ENCODE measurements at regions not wholly inside any gene's neighbourhood (a gene's known extent, or its start where the extent isn't known, plus 50 kb on each side); places are given as distances from the start of the nearest gene placed in this dataset.

DNA sequence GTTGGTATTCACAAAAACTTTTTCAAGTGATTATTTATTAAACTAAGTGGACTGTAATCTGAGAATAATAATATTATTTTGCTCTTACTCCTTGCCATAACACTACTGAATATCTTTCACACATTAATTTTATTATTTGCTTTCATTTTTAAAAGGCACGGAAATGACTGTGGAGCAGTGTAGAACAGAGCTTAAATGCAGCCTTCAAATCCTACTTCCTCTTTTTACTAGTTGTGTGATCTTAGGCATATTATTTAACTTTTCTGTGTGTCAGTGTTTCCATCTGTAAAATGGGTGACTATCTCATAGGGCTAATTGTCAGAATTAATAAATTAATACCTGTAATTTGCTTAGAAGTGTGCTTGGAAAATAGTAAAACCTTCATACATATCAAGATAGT is 55.5 kb upstream of the SLC8A1 start:
- Mint-ChIP-seq H3K4me3 (no peak overlapping the region), H3K9me3 (no peaks in the 10 kb centered on the region), H3K36me3 (ENCODE audit: low read depth) (no peaks in the 10 kb centered on the region), H3K4me1 (no peaks in the 10 kb centered on the region), H3K27me3 (no peaks in the 10 kb centered on the region), H3K27ac (no peak overlapping the region)
- no peak for DNase-seq
- CTCF ChIA-PET: no interaction called here
- POLR2A ChIA-PET: no interaction called here

DNA sequence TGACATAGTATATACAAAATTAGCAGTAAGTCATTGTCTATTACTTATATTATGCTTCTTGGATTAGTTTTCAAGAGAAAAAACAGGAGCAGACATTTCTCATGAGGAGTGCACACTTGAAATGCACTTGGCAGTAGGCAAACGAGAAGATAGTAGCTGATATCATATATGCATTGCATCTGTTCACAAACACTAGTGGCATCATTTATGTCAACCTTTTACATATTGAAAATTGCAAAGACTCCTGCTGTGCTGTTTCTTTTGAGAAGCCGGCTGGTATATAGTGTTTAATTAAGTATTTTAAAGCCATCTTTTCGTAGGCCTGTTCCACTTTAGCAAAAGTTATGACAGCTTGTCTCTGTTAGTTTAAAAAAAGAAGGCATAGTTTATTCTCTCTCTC is 58.4 kb upstream of the SLC8A1 start:
- POLR2A ChIA-PET: no interaction called here
- Mint-ChIP-seq H3K4me3 (no peak overlapping the region), H3K27ac (no peak overlapping the region), H3K27me3 (no peaks in the 10 kb centered on the region), H3K4me1 (no peaks in the 10 kb centered on the region), H3K36me3 (ENCODE audit: low read depth) (no peaks in the 10 kb centered on the region), H3K9me3 (no peaks in the 10 kb centered on the region)
- CTCF ChIA-PET: no interaction called here
- DNase-seq: no peak

DNA sequence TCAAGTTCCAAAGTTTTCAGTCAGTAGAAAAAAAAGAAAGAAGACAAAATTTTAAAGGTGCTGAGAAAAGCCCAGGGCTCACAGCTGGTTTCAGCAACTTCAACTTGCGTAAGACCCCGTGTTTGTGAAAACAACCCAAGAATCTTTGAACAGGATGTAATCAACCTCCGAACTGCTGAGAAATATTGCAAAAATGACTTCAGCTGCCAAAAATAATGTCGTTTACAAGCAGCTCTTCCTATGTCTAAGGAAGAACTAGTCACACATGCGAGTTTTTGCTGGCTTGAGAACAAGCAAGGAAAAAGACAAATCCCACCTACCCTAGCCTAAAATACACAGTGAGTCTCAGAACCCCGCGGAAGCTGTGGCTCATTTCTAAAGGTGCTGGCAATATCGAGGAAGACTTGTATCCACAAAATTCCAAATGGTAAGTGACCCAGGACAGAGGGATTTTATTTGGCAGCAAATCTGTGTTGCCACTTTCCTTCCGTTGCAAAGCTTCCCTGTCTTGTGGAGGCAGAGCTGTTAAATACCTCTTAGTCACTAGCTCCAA is 59.8 kb upstream of the SLC8A1 start:
- no peak for DNase-seq
- Mint-ChIP-seq H3K36me3 (ENCODE audit: low read depth) (no peaks in the 10 kb centered on the region), H3K4me1 (no peaks in the 10 kb centered on the region), H3K4me3 (no peak overlapping the region), H3K9me3 (no peaks in the 10 kb centered on the region), H3K27ac (no peak overlapping the region), H3K27me3 (no peaks in the 10 kb centered on the region)
- CTCF ChIA-PET: no interaction called here
- POLR2A ChIA-PET: no interaction called here

DNA sequence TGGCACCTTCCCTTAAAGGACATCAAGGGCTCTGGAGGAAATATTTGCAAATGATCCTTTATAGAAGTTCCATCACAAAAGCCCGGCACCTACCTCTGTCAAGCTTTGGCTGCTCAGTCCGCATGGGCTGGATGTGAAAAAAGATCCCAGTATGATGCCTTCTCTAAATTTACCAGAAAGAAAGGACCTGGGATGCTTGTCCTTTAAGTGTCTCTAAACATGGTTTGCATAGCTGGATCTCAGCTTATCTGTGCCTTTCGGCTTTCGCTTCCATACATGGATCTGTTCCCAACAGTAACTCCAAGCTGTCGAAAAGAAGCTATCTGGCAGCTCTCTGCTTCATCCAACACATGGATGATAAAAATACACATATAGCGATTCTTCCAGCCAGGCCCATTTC is 60.4 kb upstream of the SLC8A1 start:
- no peak for DNase-seq
- no peaks in the 10 kb centered on the region for H3K4me1 Mint-ChIP-seq
- no peaks in the 10 kb centered on the region for H3K9me3 Mint-ChIP-seq
- H3K36me3 Mint-ChIP-seq (ENCODE audit: low read depth): no peaks in the 10 kb centered on the region
- H3K4me3 Mint-ChIP-seq: no peak overlapping the region
- ChIA-PET CTCF (interaction anchor here (0.8 kb wide), 1 partner anchor 18 kb away, joined by 3 read pairs; no protein-coding TSS in a partner anchor), POLR2A (no interaction called here)
- H3K27me3 Mint-ChIP-seq: no peaks in the 10 kb centered on the region
- no peak overlapping the region for H3K27ac Mint-ChIP-seq

DNA sequence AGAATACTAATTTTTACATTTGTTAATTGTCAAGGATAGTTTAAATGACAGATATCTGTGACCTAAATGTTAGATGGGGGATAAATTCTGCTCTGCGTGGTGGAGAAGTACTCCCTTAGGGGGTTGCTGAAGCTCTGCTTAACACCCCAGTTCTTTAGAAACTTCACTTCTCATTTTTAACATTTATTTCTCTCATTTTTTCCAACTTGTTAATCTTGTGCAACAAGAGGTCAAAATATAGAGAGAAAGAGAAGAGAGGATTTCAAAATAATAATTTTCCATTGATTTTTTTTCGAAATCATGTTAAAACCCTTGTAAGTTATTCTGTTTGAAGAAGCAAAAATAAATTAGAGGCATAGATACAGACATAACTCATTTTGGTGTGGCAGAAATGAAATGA is 61.3 kb upstream of the SLC8A1 start:
- no peak overlapping the region for H3K4me3 Mint-ChIP-seq

DNA sequence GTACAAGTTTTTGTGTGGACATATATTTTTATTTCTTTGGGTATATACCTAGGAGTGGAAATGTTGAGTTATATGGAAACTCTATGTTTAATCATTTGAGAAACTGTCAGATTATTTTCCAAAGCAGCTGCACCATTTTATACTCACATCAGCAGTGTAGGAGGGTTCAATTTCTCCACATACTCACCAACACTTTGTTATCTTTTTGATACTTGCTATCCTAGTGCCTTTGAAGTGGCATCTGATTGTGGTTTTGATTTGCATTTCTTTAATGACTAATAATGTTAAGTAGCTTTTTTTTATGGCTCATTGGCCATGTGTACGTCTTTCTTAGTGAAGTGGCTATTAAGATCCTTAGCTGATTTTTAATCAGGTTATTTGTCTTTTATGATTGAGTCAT is 64.7 kb upstream of the SLC8A1 start:
- Mint-ChIP-seq H3K4me1 (no peaks in the 10 kb centered on the region), H3K36me3 (ENCODE audit: low read depth) (no peaks in the 10 kb centered on the region), H3K27ac (no peak overlapping the region), H3K27me3 (no peaks in the 10 kb centered on the region), H3K9me3 (no peaks in the 10 kb centered on the region), H3K4me3 (no peak overlapping the region)
- CTCF ChIA-PET: no interaction called here
- DNase-seq: no peak
- POLR2A ChIA-PET: no interaction called here

More for the DNA sequence above, 61.3 kb upstream of the SLC8A1 start:
- H3K27ac Mint-ChIP-seq: no peak overlapping the region
- no peaks in the 10 kb centered on the region for H3K9me3 Mint-ChIP-seq
- no peaks in the 10 kb centered on the region for H3K4me1 Mint-ChIP-seq
- DNase-seq: no peak
- H3K36me3 Mint-ChIP-seq (ENCODE audit: low read depth): no peaks in the 10 kb centered on the region
- ChIA-PET POLR2A (no interaction called here), CTCF (interaction anchor here (0.8 kb wide), 1 partner anchor 18 kb away, joined by 3 read pairs; no protein-coding TSS in a partner anchor)
- H3K27me3 Mint-ChIP-seq: no peaks in the 10 kb centered on the region

GRCh38 chr2:40528564-40528963 is 76.7 kb upstream of the SLC8A1 start:
- Mint-ChIP-seq H3K9me3 (peaks cover 15% of the 10 kb centered on the region), H3K27me3 (no peaks in the 10 kb centered on the region), H3K27ac (no peak overlapping the region), H3K36me3 (ENCODE audit: low read depth) (no peaks in the 10 kb centered on the region), H3K4me1 (no peaks in the 10 kb centered on the region), H3K4me3 (no peak overlapping the region)
- CTCF ChIA-PET: no interaction called here
- no peak for DNase-seq
- POLR2A ChIA-PET: no interaction called here

DNA sequence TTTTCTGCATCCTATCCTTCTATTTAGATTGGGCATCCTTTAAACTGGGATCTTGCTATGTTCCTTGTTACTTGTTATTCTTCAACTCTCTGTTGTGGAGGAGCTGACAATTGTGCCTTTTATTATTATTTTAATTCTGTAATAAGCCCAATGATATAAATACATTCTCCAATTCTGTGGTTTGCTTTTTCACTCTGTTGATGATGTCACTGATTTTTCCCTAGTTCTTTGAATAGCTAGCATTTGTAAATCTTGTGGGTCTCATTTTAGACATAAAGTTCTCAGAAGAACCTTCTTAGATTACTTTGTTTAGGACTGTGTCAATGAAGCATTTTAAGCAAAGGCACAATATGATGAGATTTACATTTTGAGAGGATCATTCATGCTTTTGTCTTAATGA is 79.5 kb upstream of the SLC8A1 start:
- Mint-ChIP-seq H3K27ac (no peak overlapping the region), H3K9me3 (peaks cover 12% of the 10 kb centered on the region), H3K4me3 (no peak overlapping the region), H3K4me1 (no peaks in the 10 kb centered on the region), H3K27me3 (no peaks in the 10 kb centered on the region), H3K36me3 (ENCODE audit: low read depth) (no peaks in the 10 kb centered on the region)
- ChIA-PET CTCF (interaction anchor here (1.7 kb wide), 1 partner anchor 19 kb away, joined by 3 read pairs; no protein-coding TSS in a partner anchor), POLR2A (no interaction called here)
- DNase-seq: no peak

GRCh38 chr2:40534528-40534927 is 82.6 kb upstream of the SLC8A1 start:
- Mint-ChIP-seq H3K9me3 (peaks cover 3% of the 10 kb centered on the region), H3K36me3 (ENCODE audit: low read depth) (no peaks in the 10 kb centered on the region), H3K4me3 (no peak overlapping the region), H3K27ac (no peak overlapping the region), H3K27me3 (no peaks in the 10 kb centered on the region), H3K4me1 (no peaks in the 10 kb centered on the region)
- no peak for DNase-seq
- ChIA-PET POLR2A (no interaction called here), CTCF (no interaction called here)

- Mint-ChIP-seq H3K27ac (no peak overlapping the region), H3K4me1 (no peaks in the 10 kb centered on the region), H3K27me3 (no peaks in the 10 kb centered on the region), H3K9me3 (peaks cover 3% of the 10 kb centered on the region), H3K4me3 (no peak overlapping the region), H3K36me3 (ENCODE audit: low read depth) (no peaks in the 10 kb centered on the region)
- ChIA-PET CTCF (no interaction called here), POLR2A (no interaction called here)
- no peak for DNase-seq
Measured at GRCh38 chr2:40535972-40536371, 84.1 kb upstream of the SLC8A1 start.

- Mint-ChIP-seq H3K36me3 (ENCODE audit: low read depth) (no peaks in the 10 kb centered on the region), H3K9me3 (no peaks in the 10 kb centered on the region), H3K4me3 (no peak overlapping the region), H3K4me1 (no peaks in the 10 kb centered on the region), H3K27ac (no peak overlapping the region), H3K27me3 (no peaks in the 10 kb centered on the region)
- CTCF ChIA-PET: no interaction called here
- DNase-seq: no peak
- POLR2A ChIA-PET: no interaction called here
Measured at GRCh38 chr2:40540026-40540425, 88.1 kb upstream of the SLC8A1 start.

GRCh38 chr2:40543381-40543780 is 91.5 kb upstream of the SLC8A1 start:
- POLR2A ChIA-PET: no interaction called here
- Mint-ChIP-seq H3K9me3 (no peaks in the 10 kb centered on the region), H3K4me3 (no peak overlapping the region), H3K27ac (no peak overlapping the region), H3K27me3 (no peaks in the 10 kb centered on the region), H3K36me3 (ENCODE audit: low read depth) (no peaks in the 10 kb centered on the region), H3K4me1 (no peaks in the 10 kb centered on the region)
- CTCF ChIA-PET: interaction anchor here (1.5 kb wide), 1 partner anchor 11 kb away, joined by 7 read pairs; no protein-coding TSS in a partner anchor
- DNase-seq: no peak

- POLR2A ChIA-PET: no interaction called here
- H3K27ac Mint-ChIP-seq: no peak overlapping the region
- CTCF ChIA-PET: no interaction called here
- no peak overlapping the region for H3K4me3 Mint-ChIP-seq
- no peaks in the 10 kb centered on the region for H3K27me3 Mint-ChIP-seq
- no peaks in the 10 kb centered on the region for H3K36me3 Mint-ChIP-seq (ENCODE audit: low read depth)
- no peak for DNase-seq
- H3K9me3 Mint-ChIP-seq: no peaks in the 10 kb centered on the region
- H3K4me1 Mint-ChIP-seq: no peaks in the 10 kb centered on the region
Measured at GRCh38 chr2:40544072-40544471, 92.2 kb upstream of the SLC8A1 start.

GRCh38 chr2:40545645-40546044 is 93.8 kb upstream of the SLC8A1 start:
- no peaks in the 10 kb centered on the region for H3K27me3 Mint-ChIP-seq
- ChIA-PET POLR2A (no interaction called here), CTCF (no interaction called here)
- DNase-seq: no peak
- H3K4me3 Mint-ChIP-seq: no peak overlapping the region
- no peaks in the 10 kb centered on the region for H3K9me3 Mint-ChIP-seq
- no peaks in the 10 kb centered on the region for H3K4me1 Mint-ChIP-seq
- no peaks in the 10 kb centered on the region for H3K36me3 Mint-ChIP-seq (ENCODE audit: low read depth)
- H3K27ac Mint-ChIP-seq: no peak overlapping the region

All from activated CD4-positive, alpha-beta memory T cell treated with anti-CD3 and anti-CD28 coated beads, Interleukin-2, amount 10 ng/mL, durations not matched to agents 7 days and 5 days (primary cell).